Activated CD4-positive, alpha-beta T cell treated with anti-CD3 and anti-CD28 coated beads for 24 hours (primary cell): ENCODE measurements at regions not wholly inside any gene's neighbourhood (a gene's known extent, or its start where the extent isn't known, plus 50 kb on each side); places are given as distances from the start of the nearest gene placed in this dataset.
A peak's percentile ranks its signal among the peaks of the same experiment; 100 is the strongest.
"Not testable (repeated sequence)": the region's sequence is repeated elsewhere in the genome, so short reads cannot be mapped to it uniquely, and the experiment has no call there.

Experiments used
- DNase-seq, 2 donors: peaks; one replicate each; pipeline ENCODE4 v3.0.0-alpha.2; 2020; ENCODE audit warnings: low read depth in 2 of 2

GRCh38 chr7:5121256-5121655 lies 68.8 kb upstream of the WIPI2 start:
- not testable (repeated sequence) for DNase-seq

- DNase-seq, result not testable (repeated sequence)
Observed at GRCh38 chr7:5131238-5131637, 58.8 kb upstream of the WIPI2 start.

GRCh38 chr7:5132539-5132938 lies 57.5 kb upstream of the WIPI2 start:
- no peak for DNase-seq

- peak in 1 of 2 donors; percentile 9 for DNase-seq
Observed at GRCh38 chr7:5139998-5140397, 50.0 kb upstream of the WIPI2 start.
